H9 (cell line): ENCODE measurements at regions not wholly inside any gene's neighbourhood (a gene's known extent, or its start where the extent isn't known, plus 50 kb on each side); places are given as distances from the start of the nearest gene placed in this dataset.

Experiments
- DNase-seq: peaks from one replicate; pipeline ENCODE4 v3.0.0-alpha.2; 2017
- H2AFZ ChIP-seq: one replicate; pipeline ENCODE4 v1.6.1; 2013; ENCODE audit warnings: mild to moderate bottlenecking, low read length, control low read depth, moderate library complexity
- H2AK5ac ChIP-seq: 2 replicates; pipeline ENCODE4 v1.6.1; 2013; ENCODE audit warnings: low read length, control low read depth, mixed read lengths; ENCODE audit not compliant: insufficient read length
- H2BK120ac ChIP-seq: one replicate; pipeline ENCODE4 v1.6.1; 2013; ENCODE audit warnings: low read depth, mild to moderate bottlenecking, low read length, control low read depth, inconsistent platforms; ENCODE audit not compliant: poor library complexity, severe bottlenecking
- H2BK12ac ChIP-seq: 2 replicates; pipeline ENCODE4 v1.6.1; 2013; ENCODE audit warnings: low read length, control low read depth, mixed read lengths, low read depth; ENCODE audit not compliant: insufficient read length
- H2BK15ac ChIP-seq: 2 replicates; pipeline ENCODE4 v1.6.1; 2013; ENCODE audit warnings: low read depth, low read length, control low read depth
- H2BK20ac ChIP-seq: one replicate; pipeline ENCODE4 v1.6.1; 2013; ENCODE audit warnings: low read depth, mild to moderate bottlenecking, low read length, control low read depth, inconsistent platforms; ENCODE audit not compliant: poor library complexity, severe bottlenecking
- H2BK5ac ChIP-seq: 2 replicates; pipeline ENCODE4 v1.6.1; 2013; ENCODE audit warnings: low read length, control low read depth, mixed read lengths; ENCODE audit not compliant: insufficient read length
- H3K14ac ChIP-seq: 2 replicates; pipeline ENCODE4 v1.6.1; 2013; ENCODE audit warnings: low read length, control low read depth; ENCODE audit not compliant: insufficient read depth
- H3K18ac ChIP-seq: 2 replicates; pipeline ENCODE4 v1.6.1; 2013; ENCODE audit warnings: low read depth, mild to moderate bottlenecking, mixed read lengths, low read length, control low read depth; ENCODE audit not compliant: insufficient read length
- H3K23ac ChIP-seq: 2 replicates; pipeline ENCODE4 v1.6.1; 2013; ENCODE audit warnings: low read length, control low read depth, mixed read lengths, low read depth; ENCODE audit not compliant: insufficient read length
- H3K23me2 ChIP-seq: 2 replicates; pipeline ENCODE4 v1.6.1; 2013; ENCODE audit warnings: low read depth, mild to moderate bottlenecking, mixed read lengths, low read length, control low read depth; ENCODE audit not compliant: insufficient read length, poor library complexity, severe bottlenecking
- H3K27ac ChIP-seq: 2 replicates; pipeline ENCODE4 v1.5.1; 2013; ENCODE audit warnings: low read length, control low read depth, mixed read lengths, low read depth; ENCODE audit not compliant: insufficient read length
- H3K27me3 ChIP-seq: 2 replicates; pipeline ENCODE4 v1.6.1; 2013; ENCODE audit warnings: low read length, control low read depth, inconsistent platforms; ENCODE audit not compliant: insufficient read depth
- H3K4ac ChIP-seq: 2 replicates; pipeline ENCODE4 v1.6.1; 2013; ENCODE audit warnings: low read depth, mild to moderate bottlenecking, control low read depth, inconsistent platforms, low read length, moderate library complexity
- H3K4me1 ChIP-seq: 2 replicates; pipeline ENCODE4 v1.6.1; 2013; ENCODE audit warnings: low read length, control low read depth, inconsistent platforms; ENCODE audit not compliant: insufficient read depth
- H3K4me2 ChIP-seq: 2 replicates; pipeline ENCODE4 v1.6.1; 2013; ENCODE audit warnings: low read length, control low read depth, mixed read lengths; ENCODE audit not compliant: insufficient read length, insufficient read depth
- H3K56ac ChIP-seq: 2 replicates; pipeline ENCODE4 v1.6.1; 2013; ENCODE audit warnings: low read depth, mild to moderate bottlenecking, mixed read lengths, low read length, control low read depth; ENCODE audit not compliant: insufficient read length
- H3K79me1 ChIP-seq: 2 replicates; pipeline ENCODE4 v1.6.1; 2013; ENCODE audit warnings: low read depth, mild to moderate bottlenecking, moderate library complexity, low read length, control low read depth, inconsistent platforms; ENCODE audit not compliant: insufficient read depth, poor library complexity, severe bottlenecking
- H3K79me2 ChIP-seq: 2 replicates; pipeline ENCODE4 v1.6.1; 2013; ENCODE audit warnings: low read length, control low read depth, inconsistent platforms; ENCODE audit not compliant: insufficient read depth
- H3K9ac ChIP-seq: 2 replicates; pipeline ENCODE4 v1.6.1; 2013; ENCODE audit warnings: low read length, control low read depth, mixed read lengths; ENCODE audit not compliant: insufficient read length; ENCODE audit errors: extremely low read depth
- H3K9me3 ChIP-seq: one replicate; pipeline ENCODE4 v1.6.1; 2013; ENCODE audit warnings: low read depth, low read length, inconsistent platforms; ENCODE audit not compliant: control insufficient read depth
- H3T11ph ChIP-seq: one replicate; pipeline ENCODE4 v1.6.1; 2013; ENCODE audit warnings: mild to moderate bottlenecking, low read length, control low read depth, inconsistent platforms
- H4K20me1 ChIP-seq: one replicate; pipeline ENCODE4 v1.6.1; 2013; ENCODE audit not compliant: control insufficient read depth, insufficient read length, insufficient read depth
- H4K5ac ChIP-seq: 2 replicates; pipeline ENCODE4 v1.6.1; 2013; ENCODE audit warnings: low read depth, mild to moderate bottlenecking, mixed read lengths, low read length, control low read depth; ENCODE audit not compliant: insufficient read length
- H4K8ac ChIP-seq: replicated peaks from 2 replicates; pipeline ENCODE4 v1.6.1; 2013; ENCODE audit warnings: low read length, control low read depth, mixed read lengths, low read depth; ENCODE audit not compliant: insufficient read length
- H4K91ac ChIP-seq: 2 replicates; pipeline ENCODE4 v1.6.1; 2013; ENCODE audit warnings: low read depth, mild to moderate bottlenecking, moderate library complexity, mixed read lengths, low read length, control low read depth; ENCODE audit not compliant: insufficient read length
- H3K27ac Mint-ChIP-seq, 3 experiments: 2 replicates in 2 of 3; 3 replicates in 1 of 3; pipeline ENCODE4 v1.8.0; 2020 to 2021; ENCODE audit warnings: mixed read lengths in 3 of 3, mild to moderate bottlenecking in 1 of 3, moderate library complexity in 1 of 3
- H3K27me3 Mint-ChIP-seq: 2 replicates; pipeline ENCODE4 v1.8.0; 2021; ENCODE audit warnings: low read depth, mild to moderate bottlenecking, moderate library complexity, mixed read lengths
- H3K36me3 Mint-ChIP-seq, 3 experiments: 2 replicates in 2 of 3; 3 replicates in 1 of 3; pipeline ENCODE4 v1.8.0; 2020 to 2021; ENCODE audit warnings: low read depth in 3 of 3, mixed read lengths in 3 of 3; ENCODE audit not compliant: insufficient read depth in 1 of 3
- H3K4me1 Mint-ChIP-seq, 2 experiments: 2 replicates each; pipeline ENCODE4 v1.8.0; 2020; ENCODE audit warnings: mixed read lengths in 2 of 2
- H3K4me3 Mint-ChIP-seq, 2 experiments: 2 replicates in 1 of 2; 3 replicates in 1 of 2; pipeline ENCODE4 v1.8.0; 2020 to 2021; ENCODE audit warnings: mild to moderate bottlenecking in 2 of 2, mixed read lengths in 2 of 2, moderate library complexity in 1 of 2
- H3K9me3 Mint-ChIP-seq, 2 experiments: 2 replicates in 1 of 2; 3 replicates in 1 of 2; pipeline ENCODE4 v1.8.0; 2020; ENCODE audit warnings: mild to moderate bottlenecking in 2 of 2, mixed read lengths in 2 of 2, moderate library complexity in 1 of 2
- CTCF ChIP-seq: fragments of 200-600 bp; sonication (generic); conservative IDR thresholded peaks from 3 replicates; pipeline ENCODE4 v1.8.0; 2021; ENCODE audit warnings: antibody characterized with exemption, mild to moderate bottlenecking

GRCh38 chrX:95382799-95383198 is 1301.8 kb upstream of the DIAPH2 start:
- H3K23ac ChIP-seq: no peak overlapping the region
- H2BK12ac ChIP-seq: no peak overlapping the region
- H4K91ac ChIP-seq: no peak overlapping the region
- no peaks in the 10 kb centered on the region for H4K20me1 ChIP-seq
- no peaks in the 10 kb centered on the region for H3K23me2 ChIP-seq
- no peak overlapping the region for H2AK5ac ChIP-seq
- no peak overlapping the region for H4K5ac ChIP-seq
- no peak overlapping the region for H2BK120ac ChIP-seq
- no peaks in the 10 kb centered on the region for H3K79me1 ChIP-seq
- no peak overlapping the region for H3K18ac ChIP-seq
- no peak overlapping the region for H3K56ac ChIP-seq
- no peak overlapping the region for H2BK20ac ChIP-seq
- no peak overlapping the region for H2BK15ac ChIP-seq
- Mint-ChIP-seq H3K27ac (no peak overlapping the region), H3K36me3 (no peaks in the 10 kb centered on the region), H3K4me3 (no peak overlapping the region), H3K4me1 (no peaks in the 10 kb centered on the region), H3K27me3 (no peaks in the 10 kb centered on the region), H3K9me3 (no peaks in the 10 kb centered on the region; a peak in 1 of 5 replicates)
- H2BK5ac ChIP-seq: no peak overlapping the region
- H3K4me1 ChIP-seq: no peaks in the 10 kb centered on the region
- H3K4me2 ChIP-seq: no peak overlapping the region
- H3T11ph ChIP-seq: no peak overlapping the region
- no peaks in the 10 kb centered on the region for H3K27me3 ChIP-seq
- no peak overlapping the region for H3K14ac ChIP-seq
- H3K4ac ChIP-seq: no peak overlapping the region
- H2AFZ ChIP-seq: no peak overlapping the region
- no peak overlapping the region for H3K9ac ChIP-seq
- H3K79me2 ChIP-seq: no peaks in the 10 kb centered on the region
- no peak overlapping the region for H3K27ac ChIP-seq
- TF ChIP-seq CTCF: no peak
- no peaks in the 10 kb centered on the region for H3K9me3 ChIP-seq
- no peak for DNase-seq
- no peak overlapping the region for H4K8ac ChIP-seq
